SU-DHL-6 (cell line): ENCODE measurements at regions not wholly inside any gene's neighbourhood (a gene's known extent, or its start where the extent isn't known, plus 50 kb on each side); places are given as distances from the start of the nearest gene placed in this dataset.

Source experiments
- H2AFZ ChIP-seq: fragments of 200-600 bp; sonication (generic); 2 replicates; pipeline ENCODE4 v1.6.1; 2014; ENCODE audit warnings: low read depth, mild to moderate bottlenecking, moderate library complexity, mixed read lengths, antibody characterized with exemption, low read length; ENCODE audit not compliant: severe bottlenecking
- H3F3A ChIP-seq: fragments of 200-600 bp; shearing (Covaris generic); 2 replicates; pipeline ENCODE4 v1.6.0; 2016; ENCODE audit warnings: antibody characterized with exemption, mild to moderate bottlenecking; ENCODE audit not compliant: insufficient read depth
- H3K27ac ChIP-seq: fragments of 200-600 bp; sonication (generic); 2 replicates; pipeline ENCODE4 v1.5.1; 2016; ENCODE audit warnings: low read depth, mild to moderate bottlenecking, low read length, moderate library complexity, mixed read lengths
- H3K27me3 ChIP-seq: fragments of 200-600 bp; sonication (generic), shearing (Covaris generic); 2 replicates; pipeline ENCODE4 v1.6.0; 2014; ENCODE audit warnings: mild to moderate bottlenecking, low read length
- H3K36me3 ChIP-seq: fragments of 200-600 bp; sonication (generic); 2 replicates; pipeline ENCODE4 v1.6.1; 2014; ENCODE audit warnings: mild to moderate bottlenecking, low read length, mixed read lengths
- H3K4me2 ChIP-seq: fragments of 300-600, 200-600 bp; shearing (Covaris generic), sonication (generic); 2 replicates; pipeline ENCODE4 v1.6.0; 2014; ENCODE audit warnings: low read length, low read depth, mild to moderate bottlenecking; ENCODE audit not compliant: poor library complexity, severe bottlenecking
- H3K4me3 ChIP-seq: fragments of 200-600 bp; sonication (generic); 2 replicates; pipeline ENCODE4 v1.5.1; 2014; ENCODE audit warnings: antibody characterized with exemption, low read length, mild to moderate bottlenecking, mixed read lengths; ENCODE audit not compliant: insufficient read depth, poor library complexity, severe bottlenecking
- H3K79me2 ChIP-seq: fragments of 200-600 bp; sonication (generic); 2 replicates; pipeline ENCODE4 v1.6.1; 2014; ENCODE audit warnings: mild to moderate bottlenecking, low read length, moderate library complexity; ENCODE audit not compliant: insufficient read depth
- H3K9ac ChIP-seq: fragments of 200-600 bp; sonication (generic); 2 replicates; pipeline ENCODE4 v1.7.0; 2014; ENCODE audit warnings: mild to moderate bottlenecking, low read length
- H3K9me2 ChIP-seq: fragments of 200-600 bp; sonication (generic); replicated peaks from 2 replicates; pipeline ENCODE4 v1.6.1; 2014; ENCODE audit warnings: low read length; ENCODE audit not compliant: insufficient read depth
- H3K9me3 ChIP-seq: fragments of 200-600 bp; sonication (generic); 2 replicates; pipeline ENCODE4 v1.6.1; 2014; ENCODE audit warnings: low read length, mixed read lengths; ENCODE audit not compliant: insufficient read depth
- H4K20me1 ChIP-seq: fragments of 200-600 bp; sonication (generic); 2 replicates; pipeline ENCODE4 v1.6.1; 2014; ENCODE audit warnings: low read depth, mild to moderate bottlenecking, antibody characterized with exemption, low read length, moderate library complexity, mixed read lengths
- EZH2phosphoT487 ChIP-seq: fragments of 200-600 bp; sonication (generic), shearing (Covaris generic); conservative IDR thresholded peaks from 2 replicates; pipeline ENCODE4 v1.6.1; 2018; ENCODE audit warnings: mild to moderate bottlenecking, antibody characterized with exemption, low read length, moderate library complexity, mixed read lengths
- TF ChIP-seq, protein P1 (sequence below): fragments of 200-600 bp; sonication (generic); IDR thresholded peaks from one replicate; pipeline ENCODE4 v1.5.1; 2017; ENCODE audit warnings: antibody characterized with exemption, mild to moderate bottlenecking, low read length, moderate library complexity; ENCODE audit not compliant: insufficient read depth, poor library complexity, severe bottlenecking

DNA sequence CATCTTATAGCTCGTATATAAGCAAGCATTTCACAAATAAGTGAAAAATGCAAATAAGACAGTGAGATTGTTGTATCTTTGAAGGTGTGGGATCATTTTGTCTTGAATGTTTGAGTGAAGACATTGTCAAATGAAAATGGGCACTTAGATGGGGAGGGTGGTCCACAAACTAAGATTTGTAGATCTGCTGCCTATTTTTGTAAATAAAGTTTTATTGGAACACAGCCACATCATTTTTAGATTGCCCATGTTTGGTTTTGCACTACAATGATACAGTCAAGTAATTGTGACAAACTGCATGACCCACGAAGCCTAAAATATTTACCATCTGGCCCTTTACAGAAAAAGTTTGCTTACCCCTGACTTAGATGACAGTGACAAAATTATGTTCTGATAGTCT lies 156.7 kb downstream of the PAH start:
- H3K27me3 ChIP-seq, result no peaks in the 10 kb centered on the region
- H3F3A ChIP-seq, result no peaks in the 10 kb centered on the region
- no peaks in the 10 kb centered on the region for H3K9me3 ChIP-seq
- no peak overlapping the region for H3K27ac ChIP-seq
- H3K9me2 ChIP-seq, result no peaks in the 10 kb centered on the region
- no peaks in the 10 kb centered on the region for H3K36me3 ChIP-seq
- TF ChIP-seq EZH2phosphoT487, result no peak
- TF ChIP-seq, protein P1, sequence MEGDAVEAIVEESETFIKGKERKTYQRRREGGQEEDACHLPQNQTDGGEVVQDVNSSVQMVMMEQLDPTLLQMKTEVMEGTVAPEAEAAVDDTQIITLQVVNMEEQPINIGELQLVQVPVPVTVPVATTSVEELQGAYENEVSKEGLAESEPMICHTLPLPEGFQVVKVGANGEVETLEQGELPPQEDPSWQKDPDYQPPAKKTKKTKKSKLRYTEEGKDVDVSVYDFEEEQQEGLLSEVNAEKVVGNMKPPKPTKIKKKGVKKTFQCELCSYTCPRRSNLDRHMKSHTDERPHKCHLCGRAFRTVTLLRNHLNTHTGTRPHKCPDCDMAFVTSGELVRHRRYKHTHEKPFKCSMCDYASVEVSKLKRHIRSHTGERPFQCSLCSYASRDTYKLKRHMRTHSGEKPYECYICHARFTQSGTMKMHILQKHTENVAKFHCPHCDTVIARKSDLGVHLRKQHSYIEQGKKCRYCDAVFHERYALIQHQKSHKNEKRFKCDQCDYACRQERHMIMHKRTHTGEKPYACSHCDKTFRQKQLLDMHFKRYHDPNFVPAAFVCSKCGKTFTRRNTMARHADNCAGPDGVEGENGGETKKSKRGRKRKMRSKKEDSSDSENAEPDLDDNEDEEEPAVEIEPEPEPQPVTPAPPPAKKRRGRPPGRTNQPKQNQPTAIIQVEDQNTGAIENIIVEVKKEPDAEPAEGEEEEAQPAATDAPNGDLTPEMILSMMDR, result no peak
- H3K9ac ChIP-seq, result no peak overlapping the region
- H3K4me2 ChIP-seq, result no peak overlapping the region
- H4K20me1 ChIP-seq, result no peaks in the 10 kb centered on the region
- no peaks in the 10 kb centered on the region for H3K79me2 ChIP-seq
- no peak overlapping the region for H3K4me3 ChIP-seq
- H2AFZ ChIP-seq, result no peak overlapping the region

DNA sequence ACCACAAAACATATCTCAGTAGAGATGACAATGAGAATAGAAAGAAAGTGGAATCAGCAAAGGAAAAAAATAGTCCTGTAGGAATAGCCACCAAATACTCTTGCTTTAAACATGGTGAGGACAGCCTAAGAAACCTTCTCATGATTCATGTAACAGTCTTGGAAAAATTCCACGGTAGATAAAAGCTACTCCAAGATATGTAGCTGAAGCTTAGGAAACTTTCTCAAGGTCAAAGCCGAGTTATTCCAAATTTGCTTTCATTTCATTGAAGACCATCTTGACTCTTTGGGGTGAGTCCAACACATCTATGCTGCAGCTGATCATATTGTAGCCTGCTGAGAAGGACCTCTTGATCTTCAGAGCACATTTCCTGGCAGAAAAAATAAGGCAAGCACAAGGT lies 157.6 kb downstream of the PAH start:
- no peaks in the 10 kb centered on the region for H4K20me1 ChIP-seq
- no peaks in the 10 kb centered on the region for H3F3A ChIP-seq
- H3K9me3 ChIP-seq, result no peaks in the 10 kb centered on the region
- no peak overlapping the region for H3K9ac ChIP-seq
- H3K4me3 ChIP-seq, result no peak overlapping the region
- H3K27ac ChIP-seq, result no peak overlapping the region
- no peaks in the 10 kb centered on the region for H3K79me2 ChIP-seq
- no peak overlapping the region for H3K4me2 ChIP-seq
- H3K27me3 ChIP-seq, result no peaks in the 10 kb centered on the region
- no peak for TF ChIP-seq EZH2phosphoT487
- TF ChIP-seq, protein P1, result no peak
- H2AFZ ChIP-seq, result no peak overlapping the region
- H3K9me2 ChIP-seq, result no peaks in the 10 kb centered on the region
- H3K36me3 ChIP-seq, result no peaks in the 10 kb centered on the region

DNA sequence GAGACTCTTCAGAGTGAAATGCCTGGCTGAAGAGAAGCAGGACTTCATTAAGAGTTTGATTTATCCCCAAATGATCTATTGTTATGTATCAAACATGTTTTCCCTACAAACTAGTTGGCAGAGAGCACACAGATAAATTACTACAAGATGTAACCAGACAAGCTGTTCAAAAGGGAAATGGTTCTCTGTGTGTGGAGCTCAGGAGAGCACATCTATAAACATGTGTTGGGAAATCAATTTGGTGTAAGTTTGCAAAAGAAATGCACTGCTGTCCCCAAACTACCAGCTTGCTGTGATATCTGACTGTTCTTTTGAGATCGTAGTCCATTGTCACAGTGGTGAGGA lies 159.2 kb downstream of the PAH start:
- H3F3A ChIP-seq, result no peaks in the 10 kb centered on the region
- H3K4me2 ChIP-seq, result no peak overlapping the region
- no peaks in the 10 kb centered on the region for H3K9me2 ChIP-seq
- H3K9me3 ChIP-seq, result no peaks in the 10 kb centered on the region
- H3K27me3 ChIP-seq, result no peaks in the 10 kb centered on the region
- H3K79me2 ChIP-seq, result no peaks in the 10 kb centered on the region
- no peaks in the 10 kb centered on the region for H4K20me1 ChIP-seq
- no peak overlapping the region for H3K4me3 ChIP-seq
- H3K9ac ChIP-seq, result no peak overlapping the region
- H2AFZ ChIP-seq, result no peak overlapping the region
- H3K27ac ChIP-seq, result no peak overlapping the region
- no peaks in the 10 kb centered on the region for H3K36me3 ChIP-seq
- TF ChIP-seq, protein P1, result no peak
- TF ChIP-seq EZH2phosphoT487, result no peak
